SK-N-SH treated with all-trans-retinoic acid at 6 μM for 48 hours (cell line): ENCODE measurements at regions not wholly inside any gene's neighbourhood (a gene's known extent, or its start where the extent isn't known, plus 50 kb on each side); places are given as distances from the start of the nearest gene placed in this dataset.

Experiments
- ATAC-seq: fragments of 200-7000 bp; cut with Tn5 transposase; 3 replicates; pipeline ENCODE4 v1.9.1; 2020; ENCODE audit warnings: mild to moderate bottlenecking, moderate library complexity
- ARNTL ChIP-seq: fragments of 450-650 bp; formaldehyde crosslinking; IDR thresholded peaks from 2 replicates; pipeline ENCODE4 v1.5.0; 2020; ENCODE audit warnings: low read depth, mild to moderate bottlenecking, moderate library complexity, borderline replicate concordance
- BACH2 ChIP-seq: fragments of 250-450 bp; sonication (Bioruptor Pico); IDR thresholded peaks from 2 replicates; pipeline ENCODE4 v1.9.0; 2021; ENCODE audit warnings: mild to moderate bottlenecking, borderline replicate concordance
- CSDC2 ChIP-seq: fragments of 250-450 bp; sonication (Bioruptor Pico); IDR thresholded peaks from 2 replicates; pipeline ENCODE4 v1.5.0; 2020; ENCODE audit warnings: mild to moderate bottlenecking, moderate library complexity
- ESRRG ChIP-seq: fragments of 250-450 bp; sonication (Bioruptor Pico); IDR thresholded peaks from 2 replicates; pipeline ENCODE4 v1.6.1; 2021; ENCODE audit warnings: mild to moderate bottlenecking
- GLIS3 ChIP-seq: fragments of 250-450 bp; sonication (Bioruptor Pico); IDR thresholded peaks from 2 replicates; pipeline ENCODE4 v1.5.0; 2020; ENCODE audit warnings: mild to moderate bottlenecking, moderate library complexity
- ISL1 ChIP-seq: fragments of 250-450 bp; sonication (Bioruptor Pico); IDR thresholded peaks from 2 replicates; pipeline ENCODE4 v2.1.2; 2022; ENCODE audit warnings: mild to moderate bottlenecking, moderate library complexity
- OSR1 ChIP-seq: fragments of 250-450 bp; sonication (Bioruptor Pico); IDR thresholded peaks from 2 replicates; pipeline ENCODE4 v1.8.0; 2022; ENCODE audit warnings: moderate library complexity, mild to moderate bottlenecking, inconsistent platforms
- PPARA ChIP-seq: fragments of 250-450 bp; sonication (Bioruptor Pico); IDR thresholded peaks from 2 replicates; pipeline ENCODE4 v1.5.0; 2020; ENCODE audit warnings: mild to moderate bottlenecking, borderline replicate concordance
- RARB ChIP-seq: fragments of 250-450 bp; sonication (Bioruptor Pico); IDR thresholded peaks from 2 replicates; pipeline ENCODE4 v1.8.0; 2021; ENCODE audit warnings: mild to moderate bottlenecking, moderate library complexity
- SNAI2 ChIP-seq: fragments of 250-450 bp; sonication (Bioruptor Pico); IDR thresholded peaks from 2 replicates; pipeline ENCODE4 v1.5.0; 2020; ENCODE audit warnings: mild to moderate bottlenecking, moderate library complexity
- TCF4 ChIP-seq: fragments of 250-450 bp; sonication (Bioruptor Pico); IDR thresholded peaks from 2 replicates; pipeline ENCODE4 v1.8.0; 2021; ENCODE audit warnings: mild to moderate bottlenecking, moderate library complexity, borderline replicate concordance
- TOX ChIP-seq: fragments of 250-450 bp; sonication (Bioruptor Pico); IDR thresholded peaks from 2 replicates; pipeline ENCODE4 v1.8.0; 2021; ENCODE audit warnings: mild to moderate bottlenecking, moderate library complexity, borderline replicate concordance
- ZC3H10 ChIP-seq: fragments of 250-450 bp; sonication (Bioruptor Pico); IDR thresholded peaks from 2 replicates; pipeline ENCODE4 v1.5.1; 2021; ENCODE audit warnings: mild to moderate bottlenecking, moderate library complexity
- ZFP3 ChIP-seq: fragments of 250-450 bp; sonication (Bioruptor Pico); IDR thresholded peaks from 2 replicates; pipeline ENCODE4 v1.5.0; 2020; ENCODE audit warnings: mild to moderate bottlenecking, moderate library complexity
- ZFP30 ChIP-seq: fragments of 450-650 bp; formaldehyde crosslinking; IDR thresholded peaks from 2 replicates; pipeline ENCODE4 v1.5.0; 2022; ENCODE audit warnings: mild to moderate bottlenecking, moderate library complexity
- ZNF70 ChIP-seq: fragments of 450-650 bp; formaldehyde crosslinking; IDR thresholded peaks from 2 replicates; pipeline ENCODE4 v1.5.0; 2020; ENCODE audit warnings: mild to moderate bottlenecking, moderate library complexity
- ZNF8 ChIP-seq: fragments of 450-650 bp; formaldehyde crosslinking; IDR thresholded peaks from 2 replicates; pipeline ENCODE4 v1.5.0; 2020; ENCODE audit warnings: mild to moderate bottlenecking, moderate library complexity
- TF ChIP-seq, protein P1 (sequence below): fragments of 250-450 bp; sonication (Bioruptor Pico); IDR thresholded peaks from 2 replicates; pipeline ENCODE4 v1.8.0; 2020; ENCODE audit warnings: mild to moderate bottlenecking, moderate library complexity, borderline replicate concordance
- TF ChIP-seq, protein P2 (sequence below): fragments of 250-450 bp; sonication (Bioruptor Pico); IDR thresholded peaks from 2 replicates; pipeline ENCODE4 v1.5.1; 2021; ENCODE audit warnings: mild to moderate bottlenecking, moderate library complexity
- TF ChIP-seq, protein P3 (sequence below): fragments of 250-450 bp; sonication (Bioruptor Pico); IDR thresholded peaks from 2 replicates; pipeline ENCODE4 v1.5.0; 2020; ENCODE audit warnings: mild to moderate bottlenecking, moderate library complexity
- TF ChIP-seq, protein P4 (sequence below): fragments of 250-450 bp; sonication (Bioruptor Pico); IDR thresholded peaks from 2 replicates; pipeline ENCODE4 v1.5.1; 2020; ENCODE audit warnings: low read depth, mild to moderate bottlenecking, moderate library complexity
- TF ChIP-seq, protein P5 (sequence below): fragments of 250-450 bp; sonication (Bioruptor Pico); IDR thresholded peaks from 2 replicates; pipeline ENCODE4 v1.8.0; 2021; ENCODE audit warnings: low read depth, mild to moderate bottlenecking, moderate library complexity, borderline replicate concordance

DNA sequence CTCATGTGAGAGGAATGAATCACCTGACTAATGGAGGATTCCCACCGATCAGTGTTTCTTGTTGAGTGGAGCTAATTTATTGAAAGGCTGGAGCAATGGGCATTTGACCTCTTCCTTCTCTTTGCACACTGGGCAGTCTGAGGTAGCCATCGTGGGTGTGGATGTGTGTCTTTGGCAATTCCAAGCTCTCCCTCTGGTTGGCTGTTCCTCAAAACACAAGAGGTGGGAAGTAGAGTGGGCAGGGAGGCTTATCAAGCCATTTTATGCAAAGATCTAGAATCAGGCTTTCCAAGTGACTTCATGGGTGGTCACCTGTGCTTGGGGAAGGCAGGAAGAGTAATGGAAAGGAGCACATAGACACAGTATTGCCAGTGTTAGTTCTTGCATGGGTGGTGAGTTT, 154.8 kb downstream of the INSIG2 start:
- no peak for ATAC-seq
- no peak for TF ChIP-seq ESRRG (CRISPR knock-in tag)
- TF ChIP-seq TCF4 = no peak
- TF ChIP-seq ZNF8 = no peak
- no peak for TF ChIP-seq RARB
- TF ChIP-seq ISL1 (CRISPR knock-in tag) = no peak
- TF ChIP-seq ARNTL (CRISPR knock-in tag) = no peak
- no peak for TF ChIP-seq PPARA (CRISPR knock-in tag)
- no peak for TF ChIP-seq BACH2 (CRISPR knock-in tag)
- TF ChIP-seq, protein P1, sequence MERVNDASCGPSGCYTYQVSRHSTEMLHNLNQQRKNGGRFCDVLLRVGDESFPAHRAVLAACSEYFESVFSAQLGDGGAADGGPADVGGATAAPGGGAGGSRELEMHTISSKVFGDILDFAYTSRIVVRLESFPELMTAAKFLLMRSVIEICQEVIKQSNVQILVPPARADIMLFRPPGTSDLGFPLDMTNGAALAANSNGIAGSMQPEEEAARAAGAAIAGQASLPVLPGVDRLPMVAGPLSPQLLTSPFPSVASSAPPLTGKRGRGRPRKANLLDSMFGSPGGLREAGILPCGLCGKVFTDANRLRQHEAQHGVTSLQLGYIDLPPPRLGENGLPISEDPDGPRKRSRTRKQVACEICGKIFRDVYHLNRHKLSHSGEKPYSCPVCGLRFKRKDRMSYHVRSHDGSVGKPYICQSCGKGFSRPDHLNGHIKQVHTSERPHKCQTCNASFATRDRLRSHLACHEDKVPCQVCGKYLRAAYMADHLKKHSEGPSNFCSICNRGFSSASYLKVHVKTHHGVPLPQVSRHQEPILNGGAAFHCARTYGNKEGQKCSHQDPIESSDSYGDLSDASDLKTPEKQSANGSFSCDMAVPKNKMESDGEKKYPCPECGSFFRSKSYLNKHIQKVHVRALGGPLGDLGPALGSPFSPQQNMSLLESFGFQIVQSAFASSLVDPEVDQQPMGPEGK = no peak
- TF ChIP-seq ZNF70 (CRISPR knock-in tag) = no peak
- TF ChIP-seq, protein P2, sequence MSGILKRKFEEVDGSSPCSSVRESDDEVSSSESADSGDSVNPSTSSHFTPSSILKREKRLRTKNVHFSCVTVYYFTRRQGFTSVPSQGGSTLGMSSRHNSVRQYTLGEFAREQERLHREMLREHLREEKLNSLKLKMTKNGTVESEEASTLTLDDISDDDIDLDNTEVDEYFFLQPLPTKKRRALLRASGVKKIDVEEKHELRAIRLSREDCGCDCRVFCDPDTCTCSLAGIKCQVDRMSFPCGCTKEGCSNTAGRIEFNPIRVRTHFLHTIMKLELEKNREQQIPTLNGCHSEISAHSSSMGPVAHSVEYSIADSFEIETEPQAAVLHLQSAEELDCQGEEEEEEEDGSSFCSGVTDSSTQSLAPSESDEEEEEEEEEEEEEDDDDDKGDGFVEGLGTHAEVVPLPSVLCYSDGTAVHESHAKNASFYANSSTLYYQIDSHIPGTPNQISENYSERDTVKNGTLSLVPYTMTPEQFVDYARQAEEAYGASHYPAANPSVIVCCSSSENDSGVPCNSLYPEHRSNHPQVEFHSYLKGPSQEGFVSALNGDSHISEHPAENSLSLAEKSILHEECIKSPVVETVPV = no peak
- TF ChIP-seq ZFP3 (CRISPR knock-in tag) = no peak

DNA sequence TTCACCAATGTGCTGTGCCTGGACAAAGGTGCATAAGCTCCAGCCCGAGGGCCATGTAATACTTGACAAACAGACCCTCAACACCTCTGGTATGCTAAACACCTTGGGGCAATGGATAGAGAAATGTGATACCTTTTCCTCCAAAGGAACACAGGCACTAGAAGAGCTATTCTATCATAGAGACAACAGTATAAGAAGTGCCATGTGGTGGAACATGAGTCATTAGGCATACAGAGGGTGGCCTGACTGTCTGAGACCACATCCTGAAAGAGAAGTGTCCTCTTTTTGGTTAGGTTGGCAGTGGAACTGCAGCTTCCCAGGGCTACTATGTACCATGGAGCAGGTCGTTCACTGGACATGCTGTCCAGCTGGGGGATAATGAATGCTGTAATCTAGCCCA, 153.9 kb downstream of the INSIG2 start:
- no peak for TF ChIP-seq CSDC2 (CRISPR knock-in tag)
- TF ChIP-seq ISL1 (CRISPR knock-in tag) = no peak
- TF ChIP-seq TOX = no peak
- TF ChIP-seq, protein P3, sequence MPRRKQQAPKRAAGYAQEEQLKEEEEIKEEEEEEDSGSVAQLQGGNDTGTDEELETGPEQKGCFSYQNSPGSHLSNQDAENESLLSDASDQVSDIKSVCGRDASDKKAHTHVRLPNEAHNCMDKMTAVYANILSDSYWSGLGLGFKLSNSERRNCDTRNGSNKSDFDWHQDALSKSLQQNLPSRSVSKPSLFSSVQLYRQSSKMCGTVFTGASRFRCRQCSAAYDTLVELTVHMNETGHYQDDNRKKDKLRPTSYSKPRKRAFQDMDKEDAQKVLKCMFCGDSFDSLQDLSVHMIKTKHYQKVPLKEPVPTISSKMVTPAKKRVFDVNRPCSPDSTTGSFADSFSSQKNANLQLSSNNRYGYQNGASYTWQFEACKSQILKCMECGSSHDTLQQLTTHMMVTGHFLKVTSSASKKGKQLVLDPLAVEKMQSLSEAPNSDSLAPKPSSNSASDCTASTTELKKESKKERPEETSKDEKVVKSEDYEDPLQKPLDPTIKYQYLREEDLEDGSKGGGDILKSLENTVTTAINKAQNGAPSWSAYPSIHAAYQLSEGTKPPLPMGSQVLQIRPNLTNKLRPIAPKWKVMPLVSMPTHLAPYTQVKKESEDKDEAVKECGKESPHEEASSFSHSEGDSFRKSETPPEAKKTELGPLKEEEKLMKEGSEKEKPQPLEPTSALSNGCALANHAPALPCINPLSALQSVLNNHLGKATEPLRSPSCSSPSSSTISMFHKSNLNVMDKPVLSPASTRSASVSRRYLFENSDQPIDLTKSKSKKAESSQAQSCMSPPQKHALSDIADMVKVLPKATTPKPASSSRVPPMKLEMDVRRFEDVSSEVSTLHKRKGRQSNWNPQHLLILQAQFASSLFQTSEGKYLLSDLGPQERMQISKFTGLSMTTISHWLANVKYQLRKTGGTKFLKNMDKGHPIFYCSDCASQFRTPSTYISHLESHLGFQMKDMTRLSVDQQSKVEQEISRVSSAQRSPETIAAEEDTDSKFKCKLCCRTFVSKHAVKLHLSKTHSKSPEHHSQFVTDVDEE (CRISPR knock-in tag) = no peak
- no peak for TF ChIP-seq SNAI2 (CRISPR knock-in tag)
- no peak for TF ChIP-seq TCF4
- TF ChIP-seq ARNTL (CRISPR knock-in tag) = no peak
- no peak for TF ChIP-seq BACH2 (CRISPR knock-in tag)
- TF ChIP-seq ZFP30 = no peak
- TF ChIP-seq ZNF8 = no peak
- TF ChIP-seq ZC3H10 (CRISPR knock-in tag) = no peak
- no peak for TF ChIP-seq ESRRG (CRISPR knock-in tag)
- TF ChIP-seq PPARA (CRISPR knock-in tag) = no peak
- TF ChIP-seq ZNF70 (CRISPR knock-in tag) = no peak
- no peak for TF ChIP-seq RARB
- TF ChIP-seq ZFP3 (CRISPR knock-in tag) = no peak
- TF ChIP-seq GLIS3 (CRISPR knock-in tag) = no peak
- TF ChIP-seq, protein P4, sequence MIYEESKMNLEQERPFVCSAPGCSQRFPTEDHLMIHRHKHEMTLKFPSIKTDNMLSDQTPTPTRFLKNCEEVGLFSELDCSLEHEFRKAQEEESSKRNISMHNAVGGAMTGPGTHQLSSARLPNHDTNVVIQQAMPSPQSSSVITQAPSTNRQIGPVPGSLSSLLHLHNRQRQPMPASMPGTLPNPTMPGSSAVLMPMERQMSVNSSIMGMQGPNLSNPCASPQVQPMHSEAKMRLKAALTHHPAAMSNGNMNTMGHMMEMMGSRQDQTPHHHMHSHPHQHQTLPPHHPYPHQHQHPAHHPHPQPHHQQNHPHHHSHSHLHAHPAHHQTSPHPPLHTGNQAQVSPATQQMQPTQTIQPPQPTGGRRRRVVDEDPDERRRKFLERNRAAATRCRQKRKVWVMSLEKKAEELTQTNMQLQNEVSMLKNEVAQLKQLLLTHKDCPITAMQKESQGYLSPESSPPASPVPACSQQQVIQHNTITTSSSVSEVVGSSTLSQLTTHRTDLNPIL = no peak
- TF ChIP-seq OSR1 (CRISPR knock-in tag) = no peak
- no peak for ATAC-seq

DNA sequence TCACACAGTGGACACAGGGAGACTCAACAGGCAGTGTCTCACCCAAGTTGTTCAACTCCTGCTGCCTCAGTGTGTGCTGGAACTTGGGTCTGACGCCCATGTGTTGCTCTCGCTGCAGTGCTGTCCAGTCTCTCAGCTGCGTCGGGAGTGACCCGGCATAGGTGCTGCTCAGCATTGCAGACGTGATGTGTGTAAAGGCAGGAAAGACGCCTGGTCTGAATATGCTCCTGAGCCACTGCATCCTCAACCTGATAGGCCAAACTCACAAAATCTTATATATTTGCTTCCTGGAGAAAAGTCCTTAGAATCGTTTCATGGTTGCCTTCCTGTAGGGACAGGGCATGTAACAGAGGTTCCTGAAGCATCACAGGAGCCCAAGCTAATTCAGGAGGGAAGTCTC, 152.9 kb downstream of the INSIG2 start:
- ATAC-seq = no peak
- TF ChIP-seq TCF4 (no peak), OSR1 (CRISPR knock-in tag) (no peak), ZFP3 (CRISPR knock-in tag) (no peak), ZNF8 (no peak), PPARA (CRISPR knock-in tag) (no peak), SNAI2 (CRISPR knock-in tag) (no peak), RARB (no peak), ISL1 (CRISPR knock-in tag) (no peak), ESRRG (CRISPR knock-in tag) (no peak), CSDC2 (CRISPR knock-in tag) (no peak), BACH2 (CRISPR knock-in tag) (no peak)
- TF ChIP-seq, protein P3 (CRISPR knock-in tag) = no peak
- TF ChIP-seq, protein P5, sequence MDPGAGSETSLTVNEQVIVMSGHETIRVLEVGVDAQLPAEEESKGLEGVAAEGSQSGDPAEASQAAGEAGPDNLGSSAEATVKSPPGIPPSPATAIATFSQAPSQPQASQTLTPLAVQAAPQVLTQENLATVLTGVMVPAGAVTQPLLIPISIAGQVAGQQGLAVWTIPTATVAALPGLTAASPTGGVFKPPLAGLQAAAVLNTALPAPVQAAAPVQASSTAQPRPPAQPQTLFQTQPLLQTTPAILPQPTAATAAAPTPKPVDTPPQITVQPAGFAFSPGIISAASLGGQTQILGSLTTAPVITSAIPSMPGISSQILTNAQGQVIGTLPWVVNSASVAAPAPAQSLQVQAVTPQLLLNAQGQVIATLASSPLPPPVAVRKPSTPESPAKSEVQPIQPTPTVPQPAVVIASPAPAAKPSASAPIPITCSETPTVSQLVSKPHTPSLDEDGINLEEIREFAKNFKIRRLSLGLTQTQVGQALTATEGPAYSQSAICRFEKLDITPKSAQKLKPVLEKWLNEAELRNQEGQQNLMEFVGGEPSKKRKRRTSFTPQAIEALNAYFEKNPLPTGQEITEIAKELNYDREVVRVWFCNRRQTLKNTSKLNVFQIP (CRISPR knock-in tag) = no peak
- TF ChIP-seq, protein P4 = no peak
